Transverse colon (tissue), 4 donors: ENCODE measurements at regions not wholly inside any gene's neighbourhood (a gene's known extent, or its start where the extent isn't known, plus 50 kb on each side); places are given as distances from the start of the nearest gene placed in this dataset.

ENCODE experiments used
- DNase-seq: peaks from one replicate; pipeline ENCODE4 v3.0.0-alpha.2; 2019
- H3K27ac ChIP-seq, 4 donors: fragments of 200-600 bp; sonication (generic); 2 replicates each; pipeline ENCODE4 v1.5.1; 2016 to 2018; ENCODE audit warnings: inconsistent platforms in 4 of 4
- H3K27me3 ChIP-seq: fragments of 200-600 bp; sonication (generic); 2 replicates; pipeline ENCODE4 v1.5.1; 2017; ENCODE audit warnings: inconsistent platforms
- H3K36me3 ChIP-seq, 4 donors: fragments of 200-600 bp; sonication (generic); 2 replicates each; pipeline ENCODE4 v1.5.1; 2017 to 2019; ENCODE audit warnings: inconsistent platforms in 4 of 4
- H3K4me1 ChIP-seq, 4 donors: fragments of 200-600 bp; sonication (generic); 2 replicates each; pipeline ENCODE4 v1.5.1; 2017 to 2020; ENCODE audit warnings: inconsistent platforms in 4 of 4
- H3K4me3 ChIP-seq, 4 donors: fragments of 200-600 bp; sonication (generic); 1 replicate in 1 of 4; 2 replicates in 3 of 4; pipeline versions ENCODE4 v1.5.1 to v1.6.1; 2017 to 2019; ENCODE audit warnings: inconsistent platforms in 4 of 4
- H3K9me3 ChIP-seq, 2 donors: fragments of 200-600 bp; sonication (generic); 2 replicates each; pipeline ENCODE4 v1.5.1; 2017 to 2019; ENCODE audit warnings: inconsistent platforms in 2 of 2
- EP300 ChIP-seq: sonication (generic); formaldehyde crosslinking; IDR thresholded peaks from one replicate; pipeline ENCODE4 v1.6.1; 2017; ENCODE audit warnings: antibody characterized with exemption, low read depth
- POLR2A ChIP-seq: fragments of 450-650 bp; IDR thresholded peaks from one replicate; pipeline ENCODE4 v1.6.1; 2016; ENCODE audit warnings: antibody characterized with exemption, mild to moderate bottlenecking, moderate library complexity
- POLR2AphosphoS5 ChIP-seq, 3 donors: sonication (generic); formaldehyde crosslinking; IDR thresholded peaks; one replicate each; pipeline ENCODE4 v1.6.1; 2016; ENCODE audit warnings: antibody characterized with exemption in 3 of 3
- WGBS, 2 donors: methylation state at CpG; one replicate each; pipeline ENCODE4 v1.1.5; 2018; ENCODE audit warnings: low coverage in 1 of 2; 5-methylcytosine and 5-hydroxymethylcytosine counted together
- in situ Hi-C, 4 donors: fragments of 200-750 bp; cut with MboI; loops; one replicate each; pipeline versions ENCODE4 v1.15.0 to v1.15.1; 2017; ENCODE audit warnings: low sequenced_read_pairs in 3 of 4, low pct_ligation_motif_present in 1 of 4, low pct_unique_long_range_greater_than_20kb in 1 of 4
- intact Hi-C: fragments of 100-400 bp; cut with DNase I; formaldehyde crosslinking; loops from one replicate; pipeline ENCODE4 v1.15.1; 2023; ENCODE audit warnings: low total_unique reads

GRCh38 chrX:112137276-112137675 lies 54.7 kb upstream of the TRPC5 start:
- Histone ChIP-seq H3K4me1 (no peaks in the 10 kb centered on the region), H3K36me3 (no peaks in the 10 kb centered on the region), H3K27ac (no peak overlapping the region), H3K9me3 (no peaks in the 10 kb centered on the region), H3K4me3 (no peak overlapping the region), H3K27me3 (no peaks in the 10 kb centered on the region)
- intact Hi-C loops (no loop called here), in situ Hi-C loops (no loop called here)
- no peak for DNase-seq
- WGBS, 2 donors = 36% methylated on average over 4 of the region's 4 CpGs; no CpG with 5 or more reads in 1 of the 2 donors
- no peak for TF ChIP-seq POLR2A
- no peak for TF ChIP-seq POLR2AphosphoS5 (IDR thresholded peaks at IDR 0.05)
- TF ChIP-seq EP300 = no peak
